HCT116 (cell line): ENCODE measurements at regions not wholly inside any gene's neighbourhood (a gene's known extent, or its start where the extent isn't known, plus 50 kb on each side); places are given as distances from the start of the nearest gene placed in this dataset.

ENCODE experiments used
- ATAC-seq: fragments of 200-7000 bp; cut with Tn5 transposase; 2 replicates; pipeline ENCODE4 v1.9.1; 2020; ENCODE audit warnings: mild to moderate bottlenecking, moderate library complexity
- BruUV-seq: library from RNA; stranded (reverse); fragments of 400-500 nt; replicated peaks from 2 replicates; lab custom pipeline; 2021; lab: Mats Ljungman, UMichigan
- CTCF ChIA-PET: fragments of 300-600 bp; sonication (Branson Sonifier 250); formaldehyde crosslinking; loops from one replicate; lab custom pipeline; 2021; ENCODE audit warnings: antibody characterized with exemption; lab: Charles Lee
- POLR2A ChIA-PET: fragments of 300-600, 350-600 bp; sonication (Branson Sonifier 250); formaldehyde crosslinking; loops from one replicate; lab custom pipeline; 2021; ENCODE audit warnings: antibody characterized with exemption; lab: Charles Lee
- RAD21 ChIA-PET, 2 experiments: fragments of 300-600 bp; sonication (Branson Sonifier 250); formaldehyde crosslinking; loops; one replicate each; lab custom pipeline; 2023; ENCODE audit warnings: low total read pairs in 2 of 2; ENCODE audit not compliant: uncharacterized antibody in 2 of 2, unreplicated experiment in 2 of 2, low non-redundant PET in 1 of 2; lab: Charles Lee
- DNase-seq: peaks from one replicate; pipeline ENCODE4 v3.0.0-alpha.2; 2010; ENCODE audit warnings: low read depth, low spot score
- H2AFZ ChIP-seq: fragments of 200-600 bp; shearing (Covaris generic), sonication (generic); 2 replicates; pipeline ENCODE4 v1.6.1; 2017; ENCODE audit warnings: low read depth, mixed run types, mixed read lengths, antibody characterized with exemption, low read length; ENCODE audit not compliant: poor library complexity, severe bottlenecking
- H3K27ac ChIP-seq: 2 replicates; pipeline ENCODE4 v1.5.1; 2012; ENCODE audit warnings: low read depth, low read length
- H3K27me3 ChIP-seq: fragments of 200-600 bp; sonication (generic); 2 replicates; pipeline ENCODE4 v1.6.1; 2016; ENCODE audit warnings: mixed run types, low read length, mixed read lengths; ENCODE audit not compliant: insufficient read depth
- H3K36me3 ChIP-seq, 2 experiments: fragments of 200-500 bp in 1 of 2; fragments of 200-600 bp in 1 of 2; sonication (Bioruptor generic) in 1 of 2; sonication (generic) in 1 of 2; 2 replicates each; pipeline versions ENCODE4 v1.5.1 to v1.6.1; 2014 to 2016; ENCODE audit warnings: low read length in 2 of 2, inconsistent platforms in 1 of 2, mixed read lengths in 1 of 2, mixed run types in 1 of 2; ENCODE audit not compliant: insufficient read depth in 2 of 2, control insufficient read depth in 1 of 2
- H3K4me1 ChIP-seq, 2 experiments: fragments of 200-600 bp in 1 of 2; sonication (generic) in 1 of 2; 2 replicates each; pipeline versions ENCODE4 v1.5.1 to v1.6.1; 2012 to 2017; ENCODE audit warnings: low read length in 2 of 2, inconsistent platforms in 1 of 2, mild to moderate bottlenecking in 1 of 2, mixed read lengths in 1 of 2, mixed run types in 1 of 2, moderate library complexity in 1 of 2; ENCODE audit not compliant: insufficient read depth in 2 of 2, control insufficient read depth in 1 of 2
- H3K4me2 ChIP-seq: fragments of 200-600 bp; sonication (generic); 2 replicates; pipeline ENCODE4 v1.6.1; 2017; ENCODE audit warnings: mixed run types, low read length, mixed read lengths
- H3K4me3 ChIP-seq, 2 experiments: fragments of 200-600 bp in 1 of 2; sonication (generic) in 1 of 2; replicated peaks in 1 of 2; 2 replicates each; pipeline ENCODE4 v1.5.1; 2011 to 2016; ENCODE audit warnings: low read length in 2 of 2, control low read depth in 1 of 2, low read depth in 1 of 2, mild to moderate bottlenecking in 1 of 2, mixed read lengths in 1 of 2, mixed run types in 1 of 2
- H3K79me2 ChIP-seq: fragments of 200-600 bp; sonication (generic); 2 replicates; pipeline ENCODE4 v1.6.1; 2017; ENCODE audit warnings: mild to moderate bottlenecking, mixed run types, low read length, moderate library complexity, mixed read lengths; ENCODE audit not compliant: insufficient read depth
- H3K9ac ChIP-seq: fragments of 200-600 bp; sonication (generic); 2 replicates; pipeline ENCODE4 v1.6.1; 2016; ENCODE audit warnings: low read length, mixed read lengths
- H3K9me2 ChIP-seq: fragments of 200-600 bp; sonication (generic), shearing (Covaris generic); 2 replicates; pipeline ENCODE4 v1.6.1; 2017; ENCODE audit warnings: mixed run types, mild to moderate bottlenecking, moderate library complexity; ENCODE audit not compliant: insufficient read depth
- H3K9me3 ChIP-seq, 2 experiments: fragments of 200-500 bp in 1 of 2; fragments of 200-600 bp in 1 of 2; sonication (Bioruptor generic) in 1 of 2; sonication (generic) in 1 of 2; 2 replicates each; pipeline ENCODE4 v1.6.1; 2014 to 2017; ENCODE audit warnings: low read length in 2 of 2, mixed read lengths in 2 of 2, inconsistent platforms in 1 of 2, low read depth in 1 of 2, mild to moderate bottlenecking in 1 of 2, mixed run types in 1 of 2, moderate library complexity in 1 of 2; ENCODE audit not compliant: control insufficient read depth in 1 of 2, insufficient read depth in 1 of 2
- H4K20me1 ChIP-seq: fragments of 200-600 bp; sonication (generic), shearing (Covaris generic); 2 replicates; pipeline ENCODE4 v1.6.1; 2017; ENCODE audit warnings: mixed run types, mild to moderate bottlenecking, moderate library complexity; ENCODE audit not compliant: insufficient read depth
- CBX3 ChIP-seq: IDR thresholded peaks from 2 replicates; pipeline ENCODE4 v1.6.1; 2012; ENCODE audit warnings: low read depth
- CEBPB ChIP-seq: IDR thresholded peaks from 2 replicates; pipeline ENCODE4 v1.6.1; 2012; ENCODE audit warnings: low read depth
- EGR1 ChIP-seq: IDR thresholded peaks from 2 replicates; pipeline ENCODE4 v1.6.1; 2012; ENCODE audit warnings: low read depth
- ELF1 ChIP-seq: IDR thresholded peaks from 2 replicates; pipeline ENCODE4 v1.6.1; 2012; ENCODE audit warnings: low read depth, borderline replicate concordance
- EZH2 ChIP-seq: fragments of 200-600 bp; sonication (generic); IDR thresholded peaks from 2 replicates; pipeline ENCODE4 v1.6.1; 2017; ENCODE audit warnings: antibody characterized with exemption, mixed run types
- POLR2AphosphoS5 ChIP-seq: IDR thresholded peaks from 2 replicates; pipeline ENCODE4 v1.6.1; 2011; ENCODE audit warnings: mild to moderate bottlenecking, low read depth, low read length, moderate library complexity
- RAD21 ChIP-seq: IDR thresholded peaks from 2 replicates; pipeline ENCODE4 v1.6.1; 2012; ENCODE audit warnings: low read depth, mild to moderate bottlenecking
- SIN3A ChIP-seq: IDR thresholded peaks from 2 replicates; pipeline ENCODE4 v1.6.1; 2012; ENCODE audit warnings: low read depth
- YY1 ChIP-seq: IDR thresholded peaks from 2 replicates; pipeline ENCODE4 v1.6.1; 2011; ENCODE audit warnings: low read length, low read depth, moderate library complexity, mild to moderate bottlenecking; ENCODE audit not compliant: insufficient replicate concordance; ENCODE audit errors: extremely low read depth
- ZFX ChIP-seq: fragments of 450-650 bp; IDR thresholded peaks from 2 replicates; pipeline ENCODE4 v1.6.1; 2017
- ZNF274 ChIP-seq: fragments of 200-500 bp; sonication (Bioruptor generic); IDR thresholded peaks from 2 replicates; pipeline ENCODE4 v1.6.1; 2014; ENCODE audit warnings: mild to moderate bottlenecking, low read depth, low read length, inconsistent platforms
- intact Hi-C: fragments of 100-400 bp; cut with micrococcal nuclease; formaldehyde crosslinking; loops from 2 replicates; pipeline ENCODE4 v1.10.0; 2022
- TF ChIP-seq, protein P1 (sequence below): IDR thresholded peaks from 2 replicates; pipeline ENCODE4 v1.6.1; 2012; ENCODE audit warnings: low read depth
- TF ChIP-seq, protein P2 (sequence below): IDR thresholded peaks from 2 replicates; pipeline ENCODE4 v1.6.1; 2012
- TF ChIP-seq, protein P3 (sequence below), 3 experiments: fragments of 200-600 bp in 1 of 3; sonication (generic) in 1 of 3; IDR thresholded peaks in 2 of 3; conservative IDR thresholded peaks in 1 of 3; 2 replicates each; pipeline ENCODE4 v1.5.1; 2012 to 2017; ENCODE audit warnings: low read depth in 2 of 3, low read length in 2 of 3, antibody characterized with exemption in 1 of 3, borderline replicate concordance in 1 of 3, control low read depth in 1 of 3, mild to moderate bottlenecking in 1 of 3, mixed read lengths in 1 of 3, mixed run types in 1 of 3, moderate library complexity in 1 of 3; ENCODE audit not compliant: insufficient read depth in 1 of 3

DNA sequence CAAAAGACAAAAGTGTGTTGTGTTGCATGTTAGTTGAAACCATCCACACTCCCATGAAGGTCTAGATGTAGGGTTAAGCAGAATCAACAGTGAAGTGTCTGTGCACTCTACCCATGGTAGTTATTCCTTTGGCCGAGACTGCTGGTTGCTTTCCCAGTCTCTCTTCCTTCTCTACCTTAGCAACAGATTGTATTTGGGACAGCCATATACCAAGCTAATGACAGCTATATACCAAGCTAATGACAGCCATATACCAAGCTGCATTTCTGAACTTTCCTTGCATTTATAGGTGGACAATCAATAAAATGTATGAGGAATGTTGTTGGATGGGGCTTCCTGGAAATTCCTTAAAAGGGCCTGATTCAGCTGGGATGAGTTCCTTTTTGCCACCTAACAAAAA lies 80.5 kb upstream of the ENPEP start:
- Histone ChIP-seq H3K4me3 (no peak overlapping the region), H2AFZ (no peak overlapping the region), H3K9me2 (no peaks in the 10 kb centered on the region), H3K36me3 (no peaks in the 10 kb centered on the region), H3K4me1 (no peaks in the 10 kb centered on the region), H3K9me3 (no peaks in the 10 kb centered on the region), H3K27me3 (no peaks in the 10 kb centered on the region), H4K20me1 (no peaks in the 10 kb centered on the region), H3K4me2 (no peak overlapping the region), H3K79me2 (no peaks in the 10 kb centered on the region), H3K27ac (no peak overlapping the region), H3K9ac (no peak overlapping the region)
- POLR2A ChIA-PET, result no interaction called here
- no TSS peak for BruUV-seq
- CTCF ChIA-PET, result no interaction called here
- intact Hi-C loops, result no loop called here
- DNase-seq (no peak), ATAC-seq (no peak)
- TF ChIP-seq CEBPB, result no peak
- TF ChIP-seq EZH2, result no peak
- no peak for TF ChIP-seq POLR2AphosphoS5
- TF ChIP-seq EGR1, result no peak
- TF ChIP-seq ELF1, result no peak
- TF ChIP-seq RAD21, result no peak
- TF ChIP-seq SIN3A, result no peak
- no peak for TF ChIP-seq ZFX
- no peak for TF ChIP-seq YY1
- no peak for TF ChIP-seq CBX3
- TF ChIP-seq, protein P1, sequence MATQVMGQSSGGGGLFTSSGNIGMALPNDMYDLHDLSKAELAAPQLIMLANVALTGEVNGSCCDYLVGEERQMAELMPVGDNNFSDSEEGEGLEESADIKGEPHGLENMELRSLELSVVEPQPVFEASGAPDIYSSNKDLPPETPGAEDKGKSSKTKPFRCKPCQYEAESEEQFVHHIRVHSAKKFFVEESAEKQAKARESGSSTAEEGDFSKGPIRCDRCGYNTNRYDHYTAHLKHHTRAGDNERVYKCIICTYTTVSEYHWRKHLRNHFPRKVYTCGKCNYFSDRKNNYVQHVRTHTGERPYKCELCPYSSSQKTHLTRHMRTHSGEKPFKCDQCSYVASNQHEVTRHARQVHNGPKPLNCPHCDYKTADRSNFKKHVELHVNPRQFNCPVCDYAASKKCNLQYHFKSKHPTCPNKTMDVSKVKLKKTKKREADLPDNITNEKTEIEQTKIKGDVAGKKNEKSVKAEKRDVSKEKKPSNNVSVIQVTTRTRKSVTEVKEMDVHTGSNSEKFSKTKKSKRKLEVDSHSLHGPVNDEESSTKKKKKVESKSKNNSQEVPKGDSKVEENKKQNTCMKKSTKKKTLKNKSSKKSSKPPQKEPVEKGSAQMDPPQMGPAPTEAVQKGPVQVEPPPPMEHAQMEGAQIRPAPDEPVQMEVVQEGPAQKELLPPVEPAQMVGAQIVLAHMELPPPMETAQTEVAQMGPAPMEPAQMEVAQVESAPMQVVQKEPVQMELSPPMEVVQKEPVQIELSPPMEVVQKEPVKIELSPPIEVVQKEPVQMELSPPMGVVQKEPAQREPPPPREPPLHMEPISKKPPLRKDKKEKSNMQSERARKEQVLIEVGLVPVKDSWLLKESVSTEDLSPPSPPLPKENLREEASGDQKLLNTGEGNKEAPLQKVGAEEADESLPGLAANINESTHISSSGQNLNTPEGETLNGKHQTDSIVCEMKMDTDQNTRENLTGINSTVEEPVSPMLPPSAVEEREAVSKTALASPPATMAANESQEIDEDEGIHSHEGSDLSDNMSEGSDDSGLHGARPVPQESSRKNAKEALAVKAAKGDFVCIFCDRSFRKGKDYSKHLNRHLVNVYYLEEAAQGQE, result no peak
- no peak for TF ChIP-seq ZNF274
- TF ChIP-seq, protein P2, sequence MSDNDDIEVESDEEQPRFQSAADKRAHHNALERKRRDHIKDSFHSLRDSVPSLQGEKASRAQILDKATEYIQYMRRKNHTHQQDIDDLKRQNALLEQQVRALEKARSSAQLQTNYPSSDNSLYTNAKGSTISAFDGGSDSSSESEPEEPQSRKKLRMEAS, result no peak
- TF ChIP-seq, protein P3, sequence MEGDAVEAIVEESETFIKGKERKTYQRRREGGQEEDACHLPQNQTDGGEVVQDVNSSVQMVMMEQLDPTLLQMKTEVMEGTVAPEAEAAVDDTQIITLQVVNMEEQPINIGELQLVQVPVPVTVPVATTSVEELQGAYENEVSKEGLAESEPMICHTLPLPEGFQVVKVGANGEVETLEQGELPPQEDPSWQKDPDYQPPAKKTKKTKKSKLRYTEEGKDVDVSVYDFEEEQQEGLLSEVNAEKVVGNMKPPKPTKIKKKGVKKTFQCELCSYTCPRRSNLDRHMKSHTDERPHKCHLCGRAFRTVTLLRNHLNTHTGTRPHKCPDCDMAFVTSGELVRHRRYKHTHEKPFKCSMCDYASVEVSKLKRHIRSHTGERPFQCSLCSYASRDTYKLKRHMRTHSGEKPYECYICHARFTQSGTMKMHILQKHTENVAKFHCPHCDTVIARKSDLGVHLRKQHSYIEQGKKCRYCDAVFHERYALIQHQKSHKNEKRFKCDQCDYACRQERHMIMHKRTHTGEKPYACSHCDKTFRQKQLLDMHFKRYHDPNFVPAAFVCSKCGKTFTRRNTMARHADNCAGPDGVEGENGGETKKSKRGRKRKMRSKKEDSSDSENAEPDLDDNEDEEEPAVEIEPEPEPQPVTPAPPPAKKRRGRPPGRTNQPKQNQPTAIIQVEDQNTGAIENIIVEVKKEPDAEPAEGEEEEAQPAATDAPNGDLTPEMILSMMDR (IDR thresholded peaks at IDR 0.05 in 2 of 3, conservative IDR thresholded peaks at IDR 0.05 in 1 of 3; ENCODE audit: borderline replicate concordance in 1 of 3, insufficient read depth in 1 of 3, low read depth in 2 of 3, low read length in 2 of 3), result no peak
- RAD21 ChIA-PET, result no interaction called here
